Endothelial cell (in vitro differentiated cells): ENCODE measurements at regions not wholly inside any gene's neighbourhood (a gene's known extent, or its start where the extent isn't known, plus 50 kb on each side); places are given as distances from the start of the nearest gene placed in this dataset.

Experiments used
- DNase-seq: peaks from one replicate; pipeline ENCODE4 v3.0.0; 2021; ENCODE audit warnings: low spot score
- H3K27ac Mint-ChIP-seq: one replicate; pipeline ENCODE4 v1.8.0; 2021; ENCODE audit warnings: mixed read lengths, inconsistent platforms; ENCODE audit not compliant: unreplicated experiment
- H3K27me3 Mint-ChIP-seq: one replicate; pipeline ENCODE4 v1.8.0; 2021; ENCODE audit warnings: mild to moderate bottlenecking, moderate library complexity, mixed read lengths, inconsistent platforms; ENCODE audit not compliant: unreplicated experiment
- H3K36me3 Mint-ChIP-seq: one replicate; pipeline ENCODE4 v1.8.0; 2021; ENCODE audit warnings: mild to moderate bottlenecking, low read depth, mixed read lengths, inconsistent platforms; ENCODE audit not compliant: unreplicated experiment
- H3K4me1 Mint-ChIP-seq: one replicate; pipeline ENCODE4 v1.8.0; 2021; ENCODE audit warnings: mild to moderate bottlenecking, mixed read lengths, inconsistent platforms; ENCODE audit not compliant: unreplicated experiment
- H3K4me3 Mint-ChIP-seq: one replicate; pipeline ENCODE4 v1.8.0; 2021; ENCODE audit warnings: mild to moderate bottlenecking, mixed read lengths, inconsistent platforms; ENCODE audit not compliant: unreplicated experiment
- H3K9me3 Mint-ChIP-seq: one replicate; pipeline ENCODE4 v1.8.0; 2021; ENCODE audit warnings: mixed read lengths, inconsistent platforms; ENCODE audit not compliant: unreplicated experiment
- TF ChIP-seq, protein P1 (sequence below): fragments of 200-600 bp; sonication (generic); IDR thresholded peaks from one replicate; pipeline ENCODE4 v1.5.0; 2021; ENCODE audit warnings: antibody characterized with exemption; ENCODE audit not compliant: unreplicated experiment

DNA sequence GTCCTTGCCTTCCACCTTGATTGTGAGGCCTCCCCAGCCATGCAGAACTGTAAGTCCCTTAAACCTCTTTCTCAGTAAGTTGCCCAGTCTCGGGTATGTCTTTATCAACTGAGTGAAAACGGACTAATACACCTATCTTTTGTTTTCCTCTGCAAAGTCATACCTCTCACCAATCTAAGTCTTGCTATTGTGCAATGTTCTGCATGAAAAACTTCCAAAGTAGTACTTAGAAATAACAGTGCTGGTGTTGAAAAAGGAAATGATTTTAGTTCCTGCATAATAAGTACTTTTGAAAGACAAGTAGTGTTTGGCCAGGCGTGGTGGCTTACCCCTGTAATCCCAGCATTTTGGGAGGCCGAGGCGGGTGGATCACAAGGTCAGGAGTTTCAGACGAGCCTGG, 573.5 kb downstream of the ANKRD50 start:
- H3K4me1 Mint-ChIP-seq = no peaks in the 10 kb centered on the region

DNA sequence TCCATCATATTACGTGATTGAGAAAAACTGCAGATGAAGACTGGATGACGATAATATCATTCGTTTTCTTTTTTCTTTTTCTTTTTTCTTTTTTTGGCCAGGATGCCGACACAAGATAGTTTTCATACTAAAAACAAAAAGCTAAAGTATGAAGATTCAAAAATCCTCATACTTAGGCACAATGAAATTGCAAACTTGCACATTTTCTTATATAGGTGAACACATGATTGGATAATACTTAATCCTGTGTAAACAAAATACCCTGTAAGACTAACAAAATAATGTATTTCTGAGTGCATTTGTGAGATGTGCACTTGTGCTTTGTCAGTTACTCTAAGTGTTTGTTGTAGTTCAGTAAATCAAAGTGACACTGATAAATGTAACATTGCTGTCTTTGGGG, 568.9 kb downstream of the ANKRD50 start:
- Mint-ChIP-seq H3K4me1 (no peaks in the 10 kb centered on the region), H3K4me3 (no peak overlapping the region), H3K27me3 (no peaks in the 10 kb centered on the region), H3K36me3 (no peaks in the 10 kb centered on the region), H3K27ac (no peak overlapping the region), H3K9me3 (no peaks in the 10 kb centered on the region)
- TF ChIP-seq, protein P1, sequence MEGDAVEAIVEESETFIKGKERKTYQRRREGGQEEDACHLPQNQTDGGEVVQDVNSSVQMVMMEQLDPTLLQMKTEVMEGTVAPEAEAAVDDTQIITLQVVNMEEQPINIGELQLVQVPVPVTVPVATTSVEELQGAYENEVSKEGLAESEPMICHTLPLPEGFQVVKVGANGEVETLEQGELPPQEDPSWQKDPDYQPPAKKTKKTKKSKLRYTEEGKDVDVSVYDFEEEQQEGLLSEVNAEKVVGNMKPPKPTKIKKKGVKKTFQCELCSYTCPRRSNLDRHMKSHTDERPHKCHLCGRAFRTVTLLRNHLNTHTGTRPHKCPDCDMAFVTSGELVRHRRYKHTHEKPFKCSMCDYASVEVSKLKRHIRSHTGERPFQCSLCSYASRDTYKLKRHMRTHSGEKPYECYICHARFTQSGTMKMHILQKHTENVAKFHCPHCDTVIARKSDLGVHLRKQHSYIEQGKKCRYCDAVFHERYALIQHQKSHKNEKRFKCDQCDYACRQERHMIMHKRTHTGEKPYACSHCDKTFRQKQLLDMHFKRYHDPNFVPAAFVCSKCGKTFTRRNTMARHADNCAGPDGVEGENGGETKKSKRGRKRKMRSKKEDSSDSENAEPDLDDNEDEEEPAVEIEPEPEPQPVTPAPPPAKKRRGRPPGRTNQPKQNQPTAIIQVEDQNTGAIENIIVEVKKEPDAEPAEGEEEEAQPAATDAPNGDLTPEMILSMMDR = no peak
- no peak for DNase-seq

More for the DNA sequence above, 573.5 kb downstream of the ANKRD50 start:
- H3K36me3 Mint-ChIP-seq = no peaks in the 10 kb centered on the region
- H3K9me3 Mint-ChIP-seq = no peaks in the 10 kb centered on the region
- H3K27me3 Mint-ChIP-seq = no peaks in the 10 kb centered on the region
- no peak overlapping the region for H3K4me3 Mint-ChIP-seq
- DNase-seq = no peak
- H3K27ac Mint-ChIP-seq = no peak overlapping the region
- TF ChIP-seq, protein P1 = no peak

DNA sequence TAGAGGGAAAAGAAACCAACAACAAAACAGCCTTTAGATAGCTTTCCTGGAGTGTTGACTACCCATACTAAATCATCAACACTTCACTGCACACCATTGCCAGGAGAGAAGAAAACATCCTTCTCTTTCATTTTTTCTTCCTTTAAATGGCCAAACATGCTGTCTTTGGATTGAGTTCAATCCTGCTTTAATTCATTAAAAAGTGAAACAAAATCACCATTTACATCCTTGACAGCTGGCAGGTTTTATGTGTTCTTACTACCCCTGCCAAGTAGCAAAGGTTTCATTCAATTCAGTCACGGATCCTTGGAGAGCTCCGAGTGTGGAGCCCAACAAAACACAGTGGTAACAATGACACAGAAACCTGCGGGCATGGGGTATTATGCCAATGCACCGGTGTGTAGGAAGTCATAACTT, 568.3 kb downstream of the ANKRD50 start:
- no peak for DNase-seq
- H3K9me3 Mint-ChIP-seq = no peaks in the 10 kb centered on the region
- H3K4me3 Mint-ChIP-seq = no peak overlapping the region
- no peaks in the 10 kb centered on the region for H3K36me3 Mint-ChIP-seq
- H3K27ac Mint-ChIP-seq = no peak overlapping the region
- H3K27me3 Mint-ChIP-seq = no peaks in the 10 kb centered on the region
- TF ChIP-seq, protein P1 = no peak
- H3K4me1 Mint-ChIP-seq = no peaks in the 10 kb centered on the region

DNA sequence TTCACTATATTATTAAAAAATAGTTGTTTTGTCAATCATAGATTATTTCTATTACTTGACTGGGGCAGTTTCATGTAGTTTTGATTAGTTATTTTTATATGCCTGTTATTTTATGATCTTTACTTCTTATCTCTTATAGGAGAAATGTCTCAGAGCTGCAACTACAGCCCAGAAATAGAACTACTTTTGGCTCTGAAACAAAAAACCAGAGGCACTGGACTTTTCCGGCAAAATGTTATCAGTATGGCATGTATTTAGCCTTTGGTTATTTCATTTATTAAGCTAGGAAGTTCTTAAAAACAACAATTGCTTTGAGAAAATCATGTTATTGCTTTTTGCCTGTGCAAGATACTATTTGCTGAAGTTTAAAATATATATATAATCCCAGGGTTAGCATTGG, 566.5 kb downstream of the ANKRD50 start:
- DNase-seq = no peak
- Mint-ChIP-seq H3K27me3 (no peaks in the 10 kb centered on the region), H3K27ac (no peak overlapping the region), H3K4me1 (no peaks in the 10 kb centered on the region), H3K4me3 (no peak overlapping the region), H3K9me3 (no peaks in the 10 kb centered on the region), H3K36me3 (no peaks in the 10 kb centered on the region)
- TF ChIP-seq, protein P1 = no peak

DNA sequence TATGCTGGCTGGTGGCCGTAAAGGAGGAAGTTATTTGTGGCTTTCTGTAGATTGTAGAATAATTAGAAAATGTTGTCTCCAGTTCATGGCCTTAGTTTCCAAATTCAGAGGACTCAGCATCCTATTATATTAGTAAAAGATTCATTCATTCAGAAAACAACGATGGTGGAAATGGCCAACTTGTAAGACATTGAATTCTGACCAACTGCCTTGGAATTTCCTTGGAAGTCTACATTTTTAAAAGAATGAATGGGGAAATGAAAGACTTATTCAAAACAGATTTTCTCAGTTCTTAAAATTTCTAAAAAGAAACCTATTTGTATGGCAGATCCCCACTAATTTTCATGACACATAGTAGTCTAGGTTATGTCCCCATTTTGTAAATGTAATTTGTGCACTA, 561.5 kb downstream of the ANKRD50 start:
- Mint-ChIP-seq H3K27me3 (no peaks in the 10 kb centered on the region), H3K4me3 (no peak overlapping the region), H3K9me3 (no peaks in the 10 kb centered on the region), H3K27ac (no peak overlapping the region), H3K4me1 (no peaks in the 10 kb centered on the region), H3K36me3 (no peaks in the 10 kb centered on the region)
- no peak for DNase-seq
- TF ChIP-seq, protein P1 = no peak
